Stromal cell of bone marrow (primary cell): ENCODE measurements at regions not wholly inside any gene's neighbourhood (a gene's known extent, or its start where the extent isn't known, plus 50 kb on each side); places are given as distances from the start of the nearest gene placed in this dataset.
A peak's percentile ranks its signal among the peaks of the same experiment; 100 is the strongest.

Source experiments
- DNase-seq: peaks from one replicate; pipeline ENCODE4 v3.0.0-alpha.2; 2012; ENCODE audit warnings: low read depth

- no peak for DNase-seq
Measured at GRCh38 chr6:91788501-91788900, 1201.6 kb upstream of the MAP3K7 start.

GRCh38 chr6:91786474-91787184 lies 1199.8 kb upstream of the MAP3K7 start:
- DNase-seq, result no peak

- no peak for DNase-seq
Measured at GRCh38 chr6:91782802-91783201, 1195.9 kb upstream of the MAP3K7 start.

GRCh38 chr6:91781946-91782345 lies 1195.1 kb upstream of the MAP3K7 start:
- no peak for DNase-seq

GRCh38 chr6:91780270-91780669 lies 1193.4 kb upstream of the MAP3K7 start:
- DNase-seq, result no peak

GRCh38 chr6:91761621-91762020 lies 1174.7 kb upstream of the MAP3K7 start:
- no peak for DNase-seq

- no peak for DNase-seq
Measured at GRCh38 chr6:91754691-91755090, 1167.8 kb upstream of the MAP3K7 start.

GRCh38 chr6:91751526-91751925 lies 1164.7 kb upstream of the MAP3K7 start:
- DNase-seq, result no peak

GRCh38 chr6:91744566-91744965 lies 1157.7 kb upstream of the MAP3K7 start:
- DNase-seq, result no peak

- no peak for DNase-seq
Measured at GRCh38 chr6:91743756-91744155, 1156.9 kb upstream of the MAP3K7 start.

GRCh38 chr6:91731939-91732338 lies 1145.1 kb upstream of the MAP3K7 start:
- no peak for DNase-seq

GRCh38 chr6:91730710-91731109 lies 1143.8 kb upstream of the MAP3K7 start:
- DNase-seq, result no peak

GRCh38 chr6:91720324-91720723 lies 1133.5 kb upstream of the MAP3K7 start:
- DNase-seq, result no peak

GRCh38 chr6:91719414-91719813 lies 1132.5 kb upstream of the MAP3K7 start:
- DNase-seq, result no peak

GRCh38 chr6:91718198-91718597 lies 1131.3 kb upstream of the MAP3K7 start:
- no peak for DNase-seq

GRCh38 chr6:91717094-91717493 lies 1130.2 kb upstream of the MAP3K7 start:
- no peak for DNase-seq

GRCh38 chr6:91716361-91716760 lies 1129.5 kb upstream of the MAP3K7 start:
- DNase-seq, result no peak

- DNase-seq, result no peak
Measured at GRCh38 chr6:91715171-91715805, 1128.4 kb upstream of the MAP3K7 start.

GRCh38 chr6:91713911-91714310 lies 1127.0 kb upstream of the MAP3K7 start:
- no peak for DNase-seq

GRCh38 chr6:91711518-91711917 lies 1124.6 kb upstream of the MAP3K7 start:
- DNase-seq, result no peak

GRCh38 chr6:91710342-91710741 lies 1123.5 kb upstream of the MAP3K7 start:
- DNase-seq, result no peak

- DNase-seq, result no peak
Measured at GRCh38 chr6:91708534-91708933, 1121.7 kb upstream of the MAP3K7 start.

GRCh38 chr6:91705646-91706045 lies 1118.8 kb upstream of the MAP3K7 start:
- no peak for DNase-seq

- DNase-seq, result peak; percentile 3
Measured at GRCh38 chr6:91704531-91704930, 1117.7 kb upstream of the MAP3K7 start.
